ENCODE measurements at regions not wholly inside any gene's neighbourhood (a gene's known extent, or its start where the extent isn't known, plus 50 kb on each side); places are given as distances from the start of the nearest gene placed in this dataset.

DNA sequence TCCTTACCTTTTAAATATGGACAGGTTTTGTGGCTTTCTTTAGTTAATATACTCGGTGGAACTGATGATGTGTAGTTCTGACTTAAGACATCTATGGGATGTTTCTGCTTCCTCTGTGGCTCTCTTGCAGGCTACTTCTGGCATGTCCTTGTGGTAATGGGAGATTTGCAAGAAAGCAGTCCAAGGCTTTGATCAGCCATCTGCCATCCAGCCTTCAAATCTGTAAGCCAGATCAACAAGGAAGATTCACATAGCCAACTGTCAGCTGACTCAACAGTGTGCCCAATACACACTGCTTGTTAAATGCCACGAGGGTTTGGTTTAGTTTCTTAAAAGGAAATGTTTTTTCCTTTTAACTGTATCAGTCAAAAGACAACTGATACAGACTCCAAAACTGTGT, 722.2 kb upstream of the CHRM3 start:
- H3K36me3 ChIP-seq, result no peaks in the 10 kb centered on the region
- no peak overlapping the region for H3K27ac ChIP-seq
- H3K4me2 ChIP-seq, result no peak overlapping the region
- H3K27me3 ChIP-seq, result no peaks in the 10 kb centered on the region
- H3K9me3 ChIP-seq, result no peaks in the 10 kb centered on the region
- H3K9ac ChIP-seq, result no peak overlapping the region
- no peaks in the 10 kb centered on the region for H4K20me1 ChIP-seq
- TF ChIP-seq Cebpa-rat (IDR thresholded peaks at IDR 0.05), result no peak
- H3K4me3 ChIP-seq, result no peak overlapping the region
- peaks cover 6% of the 10 kb centered on the region; the same call in 1 of the 2 replicates for H3K4me1 ChIP-seq

DNA sequence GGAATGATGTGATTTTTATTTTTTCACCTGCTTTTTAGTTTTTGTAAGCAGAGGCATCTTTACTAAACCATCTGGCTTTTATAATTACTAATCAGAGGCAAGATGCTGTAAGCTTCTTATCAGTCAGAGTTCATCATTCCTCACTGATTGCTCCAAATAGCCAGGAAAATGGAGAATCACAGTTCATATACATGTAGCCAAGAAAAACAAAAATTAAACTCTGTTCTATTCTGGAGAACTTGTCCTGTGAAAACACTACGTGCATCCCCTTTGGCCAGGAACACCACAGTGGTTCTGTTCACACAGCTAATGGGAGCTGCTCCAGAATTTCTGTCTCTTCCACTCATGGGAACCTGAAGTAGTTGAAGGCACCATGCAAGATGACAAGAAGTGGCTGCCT, 725.5 kb upstream of the CHRM3 start:
- no peak for TF ChIP-seq Cebpa-rat (IDR thresholded peaks at IDR 0.05)
- H3K27ac ChIP-seq, result no peak overlapping the region
- no peaks in the 10 kb centered on the region for H3K9me3 ChIP-seq
- no peak overlapping the region for H3K4me2 ChIP-seq
- no peak overlapping the region for H3K4me3 ChIP-seq
- H4K20me1 ChIP-seq, result no peaks in the 10 kb centered on the region
- no peaks in the 10 kb centered on the region for H3K27me3 ChIP-seq
- no peaks in the 10 kb centered on the region for H3K36me3 ChIP-seq
- H3K9ac ChIP-seq, result no peak overlapping the region
- H3K4me1 ChIP-seq, result peaks cover 6% of the 10 kb centered on the region; the same call in 1 of the 2 replicates

DNA sequence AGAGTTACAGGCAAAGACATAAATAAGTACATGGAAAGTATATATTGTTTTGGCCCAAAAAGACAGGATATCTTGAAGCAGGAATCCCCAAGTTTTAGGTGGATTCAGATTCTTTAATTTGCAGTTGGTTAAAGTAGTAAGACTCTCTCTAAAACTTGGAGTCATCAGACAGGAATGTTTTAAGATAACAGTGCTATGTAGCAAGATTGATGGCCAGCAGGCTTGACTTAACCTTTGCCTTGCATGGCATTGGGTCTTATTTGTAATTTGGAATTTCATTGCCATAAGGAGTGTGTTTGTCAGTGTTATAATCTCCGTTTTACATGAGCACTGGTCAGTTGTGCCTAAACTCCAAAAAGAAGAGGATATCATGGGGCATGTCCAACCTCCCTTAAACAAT, 727.6 kb upstream of the CHRM3 start:
- Histone ChIP-seq H4K20me1 (no peaks in the 10 kb centered on the region), H3K27me3 (no peaks in the 10 kb centered on the region), H3K4me2 (no peak overlapping the region), H3K4me1 (no peaks in the 10 kb centered on the region), H3K36me3 (no peaks in the 10 kb centered on the region), H3K9ac (no peak overlapping the region), H3K4me3 (no peak overlapping the region), H3K9me3 (no peaks in the 10 kb centered on the region), H3K27ac (no peak overlapping the region)
- no peak for TF ChIP-seq Cebpa-rat (IDR thresholded peaks at IDR 0.05)

DNA sequence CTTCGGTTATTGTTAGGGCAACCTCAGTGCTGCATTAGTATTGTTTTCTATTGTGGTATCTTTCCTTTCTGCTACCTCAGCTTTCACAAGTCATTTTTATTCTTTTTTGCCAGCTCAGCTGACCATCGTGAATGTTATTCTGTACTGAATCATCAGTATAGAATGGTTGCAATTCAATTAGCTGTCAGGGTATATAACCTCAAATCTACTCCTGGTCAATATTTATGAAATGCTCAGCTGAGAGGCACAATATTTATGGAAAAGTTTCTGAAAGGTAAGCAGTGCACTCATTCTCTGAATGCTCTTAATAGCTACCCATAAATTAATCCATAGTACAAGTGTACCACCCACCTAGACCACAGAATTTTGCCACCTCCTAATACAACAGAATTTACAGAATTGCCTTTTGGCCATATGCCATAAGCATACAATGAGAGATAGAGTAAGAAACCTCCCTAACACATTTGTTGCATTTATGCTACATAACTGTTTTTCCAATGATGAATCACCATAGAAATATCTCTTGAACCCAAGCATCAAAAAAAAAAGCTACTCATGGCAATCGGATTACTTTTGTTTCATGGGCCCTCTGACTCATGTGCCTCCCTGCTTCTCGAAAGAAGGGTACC, 732.6 kb upstream of the CHRM3 start:
- H3K27ac ChIP-seq, result no peak overlapping the region
- H3K4me3 ChIP-seq, result no peak overlapping the region
- no peaks in the 10 kb centered on the region for H3K27me3 ChIP-seq
- TF ChIP-seq Cebpa-rat (IDR thresholded peaks at IDR 0.05), result no peak
- H4K20me1 ChIP-seq, result no peaks in the 10 kb centered on the region
- no peak overlapping the region for H3K9ac ChIP-seq
- no peaks in the 10 kb centered on the region for H3K36me3 ChIP-seq
- H3K4me1 ChIP-seq, result no peaks in the 10 kb centered on the region
- H3K4me2 ChIP-seq, result no peak overlapping the region
- H3K9me3 ChIP-seq, result no peaks in the 10 kb centered on the region

DNA sequence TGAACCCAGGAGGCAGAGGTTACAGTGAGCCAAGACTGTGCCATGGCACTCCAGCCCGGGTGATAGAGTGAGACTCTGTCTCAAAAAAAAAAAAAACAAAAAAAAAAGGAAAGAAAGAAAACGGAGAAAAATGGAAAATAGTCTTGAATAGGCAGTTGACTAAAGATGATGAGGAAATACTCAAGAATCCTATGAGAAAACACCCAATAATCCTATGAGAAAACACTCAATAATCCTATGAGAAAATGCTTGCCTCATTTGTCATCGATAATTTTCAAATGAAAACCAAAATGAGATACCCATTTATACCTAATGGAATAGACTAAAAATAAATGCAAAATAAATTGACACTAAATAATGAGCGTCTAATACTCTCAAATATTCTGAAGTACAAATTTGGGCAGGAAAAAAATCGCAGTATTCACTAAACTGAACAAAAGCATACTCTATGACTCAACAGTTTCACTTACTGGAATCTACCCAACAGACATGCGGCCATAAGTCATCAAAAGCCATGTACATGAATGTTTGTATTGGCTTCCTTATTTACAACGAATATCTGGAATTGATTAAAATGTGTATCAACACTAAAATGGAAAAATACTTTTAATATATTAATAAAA, 733.9 kb upstream of the CHRM3 start:
- no peaks in the 10 kb centered on the region for H4K20me1 ChIP-seq
- TF ChIP-seq Cebpa-rat (IDR thresholded peaks at IDR 0.05), result no peak
- H3K4me1 ChIP-seq, result no peaks in the 10 kb centered on the region
- H3K27ac ChIP-seq, result no peak overlapping the region
- H3K4me3 ChIP-seq, result no peak overlapping the region
- no peaks in the 10 kb centered on the region for H3K9me3 ChIP-seq
- H3K27me3 ChIP-seq, result no peaks in the 10 kb centered on the region
- no peaks in the 10 kb centered on the region for H3K36me3 ChIP-seq
- no peak overlapping the region for H3K9ac ChIP-seq
- no peak overlapping the region for H3K4me2 ChIP-seq

DNA sequence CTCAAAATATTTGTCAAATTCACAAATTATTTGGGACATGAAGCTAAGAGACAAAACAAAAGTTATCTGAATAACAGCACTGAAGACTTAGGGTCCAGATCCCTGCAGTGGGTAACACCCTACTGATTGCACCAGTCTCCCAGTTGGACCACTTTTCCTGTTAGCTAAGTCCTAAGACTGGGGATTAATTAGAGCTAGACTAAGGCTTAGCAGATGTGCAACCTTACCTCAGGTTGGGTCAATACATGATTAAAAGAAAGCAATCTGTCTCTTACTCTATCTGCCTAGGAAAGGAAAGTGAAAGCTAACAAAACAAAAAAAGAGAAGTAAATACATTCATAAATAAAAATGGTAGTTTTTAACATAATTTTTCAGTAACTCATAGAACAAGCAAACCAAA, 737.2 kb upstream of the CHRM3 start:
- Histone ChIP-seq H3K4me3 (no peak overlapping the region), H3K9ac (no peak overlapping the region), H3K4me2 (no peak overlapping the region), H3K9me3 (no peaks in the 10 kb centered on the region), H3K4me1 (no peaks in the 10 kb centered on the region), H3K27ac (no peak overlapping the region), H3K27me3 (no peaks in the 10 kb centered on the region), H4K20me1 (no peaks in the 10 kb centered on the region), H3K36me3 (no peaks in the 10 kb centered on the region)
- TF ChIP-seq Cebpa-rat (IDR thresholded peaks at IDR 0.05), result no peak

DNA sequence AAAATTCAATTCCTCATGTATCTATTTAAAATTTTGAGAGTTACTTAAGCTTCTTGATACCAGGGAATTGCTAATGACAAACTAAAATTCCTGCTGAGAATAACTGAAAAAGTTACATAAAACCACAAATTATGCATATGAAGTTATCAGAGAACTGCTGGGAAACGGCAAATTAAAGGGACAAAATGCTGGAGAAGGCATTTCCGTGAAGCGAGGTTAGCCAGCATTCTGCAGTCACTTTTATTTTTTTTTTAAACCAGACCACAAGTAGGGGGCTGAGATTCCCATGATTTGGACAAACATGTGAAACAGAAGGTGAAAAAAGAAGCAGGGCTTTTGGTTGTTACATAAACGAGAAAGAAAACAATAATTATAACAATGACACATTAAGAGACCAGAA, 737.6 kb upstream of the CHRM3 start:
- Histone ChIP-seq H3K27ac (no peak overlapping the region), H3K27me3 (no peaks in the 10 kb centered on the region), H3K36me3 (no peaks in the 10 kb centered on the region), H4K20me1 (no peaks in the 10 kb centered on the region), H3K4me3 (no peak overlapping the region), H3K4me2 (no peak overlapping the region), H3K4me1 (no peaks in the 10 kb centered on the region), H3K9ac (no peak overlapping the region), H3K9me3 (no peaks in the 10 kb centered on the region)
- TF ChIP-seq Cebpa-rat (IDR thresholded peaks at IDR 0.05), result no peak

DNA sequence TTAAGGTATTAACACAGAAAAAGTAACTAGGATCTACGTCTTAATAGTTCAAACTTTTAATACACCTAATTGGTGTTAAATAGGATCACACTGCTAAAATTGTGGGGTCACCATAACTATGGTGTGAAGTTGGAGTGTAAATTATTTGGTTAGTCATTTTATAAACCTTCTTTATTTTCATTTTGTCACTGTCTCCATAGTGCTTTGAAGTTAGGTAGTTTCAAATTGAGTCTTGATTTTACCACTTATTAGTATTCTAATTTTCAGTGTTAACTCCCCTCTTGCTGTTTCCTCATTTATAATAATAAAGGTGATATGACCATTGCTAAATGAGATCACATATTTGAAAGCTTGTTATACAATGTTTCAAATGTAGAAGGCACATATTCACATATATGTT, 738.1 kb upstream of the CHRM3 start:
- Histone ChIP-seq H3K4me3 (no peak overlapping the region), H3K9me3 (no peaks in the 10 kb centered on the region), H3K36me3 (no peaks in the 10 kb centered on the region), H4K20me1 (no peaks in the 10 kb centered on the region), H3K27me3 (no peaks in the 10 kb centered on the region), H3K9ac (no peak overlapping the region), H3K27ac (no peak overlapping the region), H3K4me1 (no peaks in the 10 kb centered on the region), H3K4me2 (no peak overlapping the region)
- no peak for TF ChIP-seq Cebpa-rat (IDR thresholded peaks at IDR 0.05)

DNA sequence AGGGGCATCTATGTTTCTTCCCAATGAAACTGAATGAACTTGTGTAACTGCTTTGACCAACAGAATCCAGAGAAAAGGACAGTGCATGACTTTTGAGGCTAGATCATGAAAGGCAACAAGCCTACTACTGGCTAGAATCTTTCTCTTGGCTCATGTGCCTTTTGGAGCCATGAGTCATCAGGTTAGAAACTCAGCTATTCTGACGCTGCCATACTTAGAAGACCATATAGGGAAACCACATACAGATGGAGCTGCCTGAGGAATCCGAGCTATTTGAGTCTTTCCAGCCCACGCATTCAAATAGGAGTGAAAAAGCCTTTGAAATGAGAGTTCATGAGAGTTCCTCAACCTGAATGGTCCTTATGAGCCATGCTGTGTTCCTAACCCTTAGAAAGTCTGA, 738.5 kb upstream of the CHRM3 start:
- no peak overlapping the region for H3K27ac ChIP-seq
- no peaks in the 10 kb centered on the region for H3K36me3 ChIP-seq
- H3K4me3 ChIP-seq, result no peak overlapping the region
- no peaks in the 10 kb centered on the region for H4K20me1 ChIP-seq
- H3K9me3 ChIP-seq, result no peaks in the 10 kb centered on the region
- H3K27me3 ChIP-seq, result no peaks in the 10 kb centered on the region
- no peak for TF ChIP-seq Cebpa-rat (IDR thresholded peaks at IDR 0.05)
- H3K9ac ChIP-seq, result no peak overlapping the region
- H3K4me2 ChIP-seq, result no peak overlapping the region
- H3K4me1 ChIP-seq, result no peaks in the 10 kb centered on the region

DNA sequence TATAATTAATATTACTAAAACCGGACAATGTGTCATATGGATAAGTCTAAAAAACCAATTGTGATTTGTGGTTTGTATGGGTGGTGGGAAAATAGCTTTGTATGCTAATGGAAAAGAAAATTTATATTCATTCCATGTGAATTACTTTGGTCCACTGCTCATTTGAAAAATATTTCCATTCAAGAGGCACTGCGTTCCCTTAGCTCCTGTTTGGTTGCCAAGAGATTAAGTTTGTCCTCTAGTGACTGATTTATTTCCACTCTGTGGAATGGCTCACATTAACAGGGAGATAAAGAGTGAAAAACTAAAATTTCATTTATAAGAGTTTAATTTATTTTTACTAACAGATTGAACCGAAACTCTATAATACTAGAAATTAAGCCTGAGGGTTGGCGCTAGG, 744.1 kb upstream of the CHRM3 start:
- no peaks in the 10 kb centered on the region for H3K4me1 ChIP-seq
- no peak overlapping the region for H3K4me2 ChIP-seq
- no peak for TF ChIP-seq Cebpa-rat (IDR thresholded peaks at IDR 0.05)
- H3K36me3 ChIP-seq, result no peaks in the 10 kb centered on the region
- H4K20me1 ChIP-seq, result no peaks in the 10 kb centered on the region
- no peak overlapping the region for H3K27ac ChIP-seq
- H3K27me3 ChIP-seq, result no peaks in the 10 kb centered on the region
- H3K4me3 ChIP-seq, result no peak overlapping the region
- no peaks in the 10 kb centered on the region for H3K9me3 ChIP-seq
- no peak overlapping the region for H3K9ac ChIP-seq

DNA sequence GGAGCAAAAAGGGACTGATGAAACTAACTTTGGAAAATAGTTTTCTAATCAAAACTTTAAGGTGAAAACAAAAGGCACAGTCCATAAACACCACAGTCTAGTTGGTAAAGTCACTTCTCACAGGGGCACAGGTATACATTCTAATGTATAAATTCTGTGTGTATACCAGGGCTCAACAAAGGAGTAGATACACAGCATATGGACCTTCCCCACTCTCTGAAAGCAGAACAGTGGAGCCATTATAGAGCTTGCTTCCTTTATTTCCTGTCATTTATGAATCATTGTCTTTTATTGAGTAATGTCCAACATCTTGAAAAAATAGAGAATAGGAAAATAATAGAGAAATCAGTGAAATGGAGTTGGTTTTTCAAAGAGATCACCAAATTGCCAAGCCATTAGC, 746.5 kb upstream of the CHRM3 start:
- no peaks in the 10 kb centered on the region for H3K27me3 ChIP-seq
- H3K4me1 ChIP-seq, result no peaks in the 10 kb centered on the region
- no peak overlapping the region for H3K27ac ChIP-seq
- TF ChIP-seq Cebpa-rat (IDR thresholded peaks at IDR 0.05), result no peak
- no peaks in the 10 kb centered on the region for H3K9me3 ChIP-seq
- H3K9ac ChIP-seq, result no peak overlapping the region
- no peak overlapping the region for H3K4me3 ChIP-seq
- H3K4me2 ChIP-seq, result no peak overlapping the region
- H4K20me1 ChIP-seq, result no peaks in the 10 kb centered on the region
- no peaks in the 10 kb centered on the region for H3K36me3 ChIP-seq

All from BLaER1 (cell line).